Endodermal cell (in vitro differentiated cells): ENCODE measurements at regions not wholly inside any gene's neighbourhood (a gene's known extent, or its start where the extent isn't known, plus 50 kb on each side); places are given as distances from the start of the nearest gene placed in this dataset.
A peak's percentile ranks its signal among the peaks of the same experiment; 100 is the strongest.

ENCODE experiments used
- DNase-seq: peaks from one replicate; pipeline ENCODE4 v3.0.0-alpha.2; 2017
- H3K27ac ChIP-seq: 2 replicates; pipeline ENCODE4 v1.5.1; 2013; ENCODE audit warnings: mild to moderate bottlenecking, low read depth, low read length, moderate library complexity
- H3K27me3 ChIP-seq: 2 replicates; pipeline ENCODE4 v1.6.1; 2013; ENCODE audit warnings: mild to moderate bottlenecking, low read length, moderate library complexity; ENCODE audit not compliant: insufficient read depth, control insufficient read depth, poor library complexity, severe bottlenecking
- H3K36me3 ChIP-seq: 2 replicates; pipeline ENCODE4 v1.7.0; 2013; ENCODE audit warnings: mild to moderate bottlenecking, low read length, moderate library complexity; ENCODE audit not compliant: control insufficient read depth, insufficient read depth
- H3K4me1 ChIP-seq: one replicate; pipeline ENCODE4 v1.7.0; 2013; ENCODE audit warnings: low read length; ENCODE audit not compliant: control insufficient read depth, insufficient read depth
- H3K4me3 ChIP-seq: 2 replicates; pipeline ENCODE4 v1.5.1; 2013; ENCODE audit warnings: mild to moderate bottlenecking, low read length, moderate library complexity
- H3K9ac ChIP-seq: 2 replicates; pipeline ENCODE4 v1.6.1; 2013; ENCODE audit warnings: mild to moderate bottlenecking, low read length, moderate library complexity; ENCODE audit not compliant: poor library complexity, severe bottlenecking; ENCODE audit errors: extremely low read depth
- H3K9me3 ChIP-seq: 2 replicates; pipeline ENCODE4 v1.6.1; 2013; ENCODE audit warnings: mild to moderate bottlenecking, low read length, moderate library complexity; ENCODE audit not compliant: control insufficient read depth
- H3K27ac Mint-ChIP-seq: 2 replicates; pipeline ENCODE4 v1.8.0; 2020; ENCODE audit warnings: mixed read lengths
- H3K27me3 Mint-ChIP-seq: 2 replicates; pipeline ENCODE4 v1.8.0; 2021; ENCODE audit warnings: mild to moderate bottlenecking, mixed read lengths; ENCODE audit not compliant: insufficient read depth
- H3K36me3 Mint-ChIP-seq: 2 replicates; pipeline ENCODE4 v1.8.0; 2020; ENCODE audit warnings: low read depth, mixed read lengths
- H3K4me1 Mint-ChIP-seq: 2 replicates; pipeline ENCODE4 v1.8.0; 2020; ENCODE audit warnings: mixed read lengths
- H3K4me3 Mint-ChIP-seq: 2 replicates; pipeline ENCODE4 v1.8.0; 2020; ENCODE audit warnings: mild to moderate bottlenecking, moderate library complexity, mixed read lengths
- H3K9me3 Mint-ChIP-seq: 2 replicates; pipeline ENCODE4 v1.8.0; 2020; ENCODE audit warnings: mild to moderate bottlenecking, mixed read lengths
- WGBS, 2 experiments: methylation state at CpG; one replicate each; pipeline versions ENCODE4 v1.1.5 to v1.1.7; 2013; ENCODE audit warnings: missing lambda C conversion rate in 2 of 2, mixed read lengths in 1 of 2; ENCODE audit not compliant: insufficient coverage in 1 of 2, insufficient read length in 1 of 2; 5-methylcytosine and 5-hydroxymethylcytosine counted together
- TF ChIP-seq, protein P1 (sequence below): fragments of 200-600 bp; sonication (generic); conservative IDR thresholded peaks from 2 replicates; pipeline ENCODE4 v1.5.0; 2021; ENCODE audit warnings: antibody characterized with exemption, mild to moderate bottlenecking

DNA sequence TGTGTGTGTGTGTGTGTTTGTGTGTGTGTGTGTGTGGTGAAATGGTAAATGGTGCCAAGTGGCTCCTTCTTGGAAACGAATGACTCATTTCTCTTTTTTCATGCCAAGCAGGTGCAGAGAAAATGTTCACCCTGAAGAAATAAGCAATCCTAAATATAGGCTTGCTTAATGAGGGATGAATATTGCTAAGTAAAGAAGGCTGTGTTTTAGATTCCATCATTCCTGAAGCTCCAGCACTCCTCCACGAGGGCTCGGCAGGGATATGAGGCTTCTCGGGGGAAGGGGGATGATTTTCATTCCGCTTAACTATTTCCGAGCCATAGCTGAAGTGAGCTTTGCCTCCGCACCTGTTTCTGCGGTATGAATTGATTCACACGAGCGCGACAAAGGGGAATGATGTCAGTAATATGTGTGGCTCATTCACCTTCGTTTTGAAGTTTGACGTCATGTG is 72.9 kb downstream of the TSN start:
- H3K27ac Mint-ChIP-seq: no peak overlapping the region
- Histone ChIP-seq H3K9ac (no peak overlapping the region), H3K27ac (no peak overlapping the region), H3K4me1 (no peaks in the 10 kb centered on the region), H3K27me3 (no peaks in the 10 kb centered on the region), H3K36me3 (no peaks in the 10 kb centered on the region), H3K4me3 (no peak overlapping the region), H3K9me3 (no peaks in the 10 kb centered on the region)
- no peak overlapping the region for H3K4me3 Mint-ChIP-seq
- TF ChIP-seq, protein P1, sequence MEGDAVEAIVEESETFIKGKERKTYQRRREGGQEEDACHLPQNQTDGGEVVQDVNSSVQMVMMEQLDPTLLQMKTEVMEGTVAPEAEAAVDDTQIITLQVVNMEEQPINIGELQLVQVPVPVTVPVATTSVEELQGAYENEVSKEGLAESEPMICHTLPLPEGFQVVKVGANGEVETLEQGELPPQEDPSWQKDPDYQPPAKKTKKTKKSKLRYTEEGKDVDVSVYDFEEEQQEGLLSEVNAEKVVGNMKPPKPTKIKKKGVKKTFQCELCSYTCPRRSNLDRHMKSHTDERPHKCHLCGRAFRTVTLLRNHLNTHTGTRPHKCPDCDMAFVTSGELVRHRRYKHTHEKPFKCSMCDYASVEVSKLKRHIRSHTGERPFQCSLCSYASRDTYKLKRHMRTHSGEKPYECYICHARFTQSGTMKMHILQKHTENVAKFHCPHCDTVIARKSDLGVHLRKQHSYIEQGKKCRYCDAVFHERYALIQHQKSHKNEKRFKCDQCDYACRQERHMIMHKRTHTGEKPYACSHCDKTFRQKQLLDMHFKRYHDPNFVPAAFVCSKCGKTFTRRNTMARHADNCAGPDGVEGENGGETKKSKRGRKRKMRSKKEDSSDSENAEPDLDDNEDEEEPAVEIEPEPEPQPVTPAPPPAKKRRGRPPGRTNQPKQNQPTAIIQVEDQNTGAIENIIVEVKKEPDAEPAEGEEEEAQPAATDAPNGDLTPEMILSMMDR: no peak
- DNase-seq: no peak
- H3K27me3 Mint-ChIP-seq: no peaks in the 10 kb centered on the region
- H3K4me1 Mint-ChIP-seq: no peaks in the 10 kb centered on the region
- no peaks in the 10 kb centered on the region for H3K9me3 Mint-ChIP-seq
- H3K36me3 Mint-ChIP-seq: no peaks in the 10 kb centered on the region
- WGBS, 2 experiments: 80 to 81% methylated on average over 12 to 13 of the region's 13 CpGs

DNA sequence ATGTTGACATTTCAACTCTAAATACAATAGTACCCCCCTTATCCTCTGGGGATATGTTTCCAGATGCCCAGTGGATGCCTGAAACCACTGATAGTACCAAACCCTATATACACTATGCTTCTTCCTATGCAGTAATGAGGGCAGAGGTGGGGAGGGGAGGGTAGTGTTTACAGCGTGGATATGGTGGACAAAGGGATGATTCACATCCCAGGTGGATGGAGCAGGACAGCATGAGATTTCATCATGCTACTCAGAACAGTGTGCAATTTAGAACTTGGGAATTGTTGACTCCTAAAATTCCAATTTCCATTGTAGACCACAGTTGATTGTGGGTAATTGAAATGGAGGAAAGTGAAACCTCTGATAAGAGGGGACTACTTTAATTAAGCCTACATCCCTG is 75.4 kb downstream of the TSN start:
- no peaks in the 10 kb centered on the region for H3K4me1 ChIP-seq
- TF ChIP-seq, protein P1: no peak
- Mint-ChIP-seq H3K27ac (no peak overlapping the region), H3K4me3 (no peak overlapping the region), H3K36me3 (no peaks in the 10 kb centered on the region), H3K9me3 (no peaks in the 10 kb centered on the region), H3K27me3 (no peaks in the 10 kb centered on the region), H3K4me1 (no peaks in the 10 kb centered on the region)
- no peak overlapping the region for H3K9ac ChIP-seq
- no peak for DNase-seq
- H3K4me3 ChIP-seq: no peak overlapping the region
- 96 to 100% methylated on average over 1 of the region's 1 CpG for WGBS, 2 experiments
- no peaks in the 10 kb centered on the region for H3K36me3 ChIP-seq
- H3K9me3 ChIP-seq: no peaks in the 10 kb centered on the region
- no peaks in the 10 kb centered on the region for H3K27me3 ChIP-seq
- H3K27ac ChIP-seq: no peak overlapping the region

DNA sequence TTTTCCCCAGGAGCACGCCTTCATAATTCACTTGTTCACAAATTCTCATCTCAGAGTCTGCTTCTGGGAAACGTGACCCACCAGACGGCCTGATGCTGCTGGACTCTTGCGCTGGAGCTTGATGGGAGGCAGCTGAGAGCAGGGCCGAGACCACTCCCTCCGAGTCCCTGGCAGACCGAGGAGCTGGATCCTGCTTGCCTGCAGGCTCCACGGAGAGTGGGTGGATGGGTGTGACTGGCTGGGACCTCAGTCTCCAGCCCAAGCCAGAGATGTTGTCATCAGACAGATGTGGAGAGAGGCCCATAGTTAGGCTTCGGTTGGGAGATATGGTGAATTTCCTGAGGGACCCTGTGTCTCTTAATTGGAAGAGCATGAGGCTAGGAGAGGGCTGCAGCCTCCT is 76.4 kb downstream of the TSN start:
- Histone ChIP-seq H3K4me3 (no peak overlapping the region), H3K9me3 (no peaks in the 10 kb centered on the region), H3K27me3 (no peaks in the 10 kb centered on the region), H3K36me3 (no peaks in the 10 kb centered on the region), H3K9ac (no peak overlapping the region), H3K27ac (peak overlapping the region; percentile 82), H3K4me1 (no peaks in the 10 kb centered on the region)
- peaks cover 1% of the 10 kb centered on the region for H3K27me3 Mint-ChIP-seq
- TF ChIP-seq, protein P1: no peak
- H3K4me1 Mint-ChIP-seq: peaks cover 1% of the 10 kb centered on the region
- WGBS, 2 experiments: 92 to 93% methylated on average over 2 to 9 of the region's 9 CpGs
- H3K4me3 Mint-ChIP-seq: no peak overlapping the region
- no peak overlapping the region for H3K27ac Mint-ChIP-seq
- H3K36me3 Mint-ChIP-seq: no peaks in the 10 kb centered on the region
- DNase-seq: no peak
- no peaks in the 10 kb centered on the region for H3K9me3 Mint-ChIP-seq
